Calu3 (cell line): ENCODE measurements at regions not wholly inside any gene's neighbourhood (a gene's known extent, or its start where the extent isn't known, plus 50 kb on each side); places are given as distances from the start of the nearest gene placed in this dataset.

Source experiments
- BruUV-seq: library from RNA; stranded (reverse); fragments of 400-500 nt; replicated peaks from 2 replicates; lab custom pipeline; 2021; lab: Mats Ljungman, UMichigan
- CTCF ChIA-PET: fragments of 300-600 bp; sonication (Branson Sonifier 250); formaldehyde crosslinking; loops from one replicate; lab custom pipeline; 2022; ENCODE audit warnings: antibody characterized with exemption; lab: Charles Lee
- DNase-seq: peaks from one replicate; pipeline ENCODE4 v3.0.0; 2022
- H3K27ac Mint-ChIP-seq: one replicate; pipeline ENCODE4 v1.8.0; 2022; ENCODE audit warnings: mixed read lengths; ENCODE audit not compliant: unreplicated experiment
- H3K27me3 Mint-ChIP-seq: one replicate; pipeline ENCODE4 v1.8.0; 2022; ENCODE audit warnings: mixed read lengths; ENCODE audit not compliant: unreplicated experiment
- H3K36me3 Mint-ChIP-seq: one replicate; pipeline ENCODE4 v1.8.0; 2022; ENCODE audit warnings: mild to moderate bottlenecking, moderate library complexity, mixed read lengths; ENCODE audit not compliant: insufficient read depth, unreplicated experiment
- H3K4me1 Mint-ChIP-seq: one replicate; pipeline ENCODE4 v1.8.0; 2022; ENCODE audit warnings: mild to moderate bottlenecking, low read depth, mixed read lengths; ENCODE audit not compliant: unreplicated experiment
- H3K4me3 Mint-ChIP-seq: one replicate; pipeline ENCODE4 v1.8.0; 2022; ENCODE audit warnings: mild to moderate bottlenecking, low read depth, moderate library complexity, mixed read lengths; ENCODE audit not compliant: unreplicated experiment
- H3K9me3 Mint-ChIP-seq: one replicate; pipeline ENCODE4 v1.8.0; 2022; ENCODE audit warnings: low read depth, mixed read lengths; ENCODE audit not compliant: unreplicated experiment
- CTCF ChIP-seq: fragments of 200-600 bp; IDR thresholded peaks from one replicate; pipeline ENCODE4 v1.8.0; 2022; ENCODE audit warnings: antibody characterized with exemption; ENCODE audit not compliant: unreplicated experiment
- intact Hi-C: fragments of 100-400 bp; cut with micrococcal nuclease; formaldehyde crosslinking; loops from one replicate; pipeline ENCODE4 v1.10.0; 2022; ENCODE audit not compliant: unreplicated experiment

GRCh38 chr16:79272141-79272577, 328.4 kb downstream of the MAF start:
- Mint-ChIP-seq H3K36me3 (no peaks in the 10 kb centered on the region), H3K4me1 (no peaks in the 10 kb centered on the region), H3K9me3 (no peaks in the 10 kb centered on the region), H3K27ac (no peak overlapping the region), H3K4me3 (no peak overlapping the region), H3K27me3 (peaks cover 8% of the 10 kb centered on the region)
- CTCF ChIA-PET = no interaction called here
- BruUV-seq = no TSS peak
- no peak for DNase-seq
- TF ChIP-seq CTCF = no peak
- intact Hi-C loops = no loop called here

DNA sequence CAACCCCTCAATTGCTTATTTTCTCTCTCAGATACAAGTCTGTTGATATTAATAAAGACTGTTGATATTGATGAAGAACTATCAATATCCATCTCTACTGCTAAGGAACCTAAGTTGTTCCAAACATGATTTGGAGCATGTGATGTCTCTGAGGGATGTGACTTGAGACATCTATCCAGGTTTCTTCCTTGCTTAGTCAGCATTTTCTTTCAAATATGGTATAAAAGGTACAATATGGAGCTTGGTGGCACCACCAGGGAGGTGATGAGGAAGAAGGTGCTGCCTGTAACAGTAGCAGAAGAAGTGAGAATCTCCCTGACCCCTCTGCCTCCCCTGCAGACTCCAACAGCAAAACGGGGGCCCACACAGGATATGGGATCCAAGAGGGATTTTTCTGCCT, 329.0 kb downstream of the MAF start:
- Mint-ChIP-seq H3K36me3 (no peaks in the 10 kb centered on the region), H3K27ac (no peak overlapping the region), H3K4me3 (no peak overlapping the region), H3K9me3 (peaks cover 2% of the 10 kb centered on the region), H3K4me1 (no peaks in the 10 kb centered on the region), H3K27me3 (peaks cover 8% of the 10 kb centered on the region)
- BruUV-seq = no TSS peak
- DNase-seq = no peak
- intact Hi-C loops = no loop called here
- no peak for TF ChIP-seq CTCF
- CTCF ChIA-PET = no interaction called here

DNA sequence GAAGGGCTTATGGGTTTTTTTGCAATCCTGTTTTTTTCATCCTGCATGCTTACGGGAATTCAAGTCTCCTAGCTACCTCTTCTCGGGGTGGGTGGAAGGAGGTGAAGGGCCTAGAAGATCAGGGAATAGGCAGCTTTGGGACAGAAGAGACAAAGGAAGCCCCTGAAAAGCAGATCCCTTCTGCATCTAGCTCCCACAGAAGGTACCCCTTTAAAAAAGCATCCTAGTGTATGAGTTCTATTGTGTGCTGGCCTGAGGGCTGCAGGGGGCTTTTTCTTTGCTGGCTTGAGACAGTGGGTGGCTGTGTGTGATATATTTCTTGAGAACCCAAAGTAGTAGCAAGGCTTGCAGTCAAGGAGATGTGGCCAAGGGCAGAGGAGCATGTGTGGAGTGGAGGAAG, 330.5 kb downstream of the MAF start:
- Mint-ChIP-seq H3K27me3 (peaks cover 19% of the 10 kb centered on the region), H3K27ac (no peak overlapping the region), H3K36me3 (no peaks in the 10 kb centered on the region), H3K4me3 (no peak overlapping the region), H3K9me3 (peaks cover 3% of the 10 kb centered on the region), H3K4me1 (no peaks in the 10 kb centered on the region)
- intact Hi-C loops = no loop called here
- CTCF ChIA-PET = interaction anchor here (0.8 kb wide), 1 partner anchor 9 kb away, joined by 3 read pairs; no protein-coding TSS in a partner anchor
- TF ChIP-seq CTCF = no peak
- no peak for DNase-seq
- BruUV-seq = no TSS peak

DNA sequence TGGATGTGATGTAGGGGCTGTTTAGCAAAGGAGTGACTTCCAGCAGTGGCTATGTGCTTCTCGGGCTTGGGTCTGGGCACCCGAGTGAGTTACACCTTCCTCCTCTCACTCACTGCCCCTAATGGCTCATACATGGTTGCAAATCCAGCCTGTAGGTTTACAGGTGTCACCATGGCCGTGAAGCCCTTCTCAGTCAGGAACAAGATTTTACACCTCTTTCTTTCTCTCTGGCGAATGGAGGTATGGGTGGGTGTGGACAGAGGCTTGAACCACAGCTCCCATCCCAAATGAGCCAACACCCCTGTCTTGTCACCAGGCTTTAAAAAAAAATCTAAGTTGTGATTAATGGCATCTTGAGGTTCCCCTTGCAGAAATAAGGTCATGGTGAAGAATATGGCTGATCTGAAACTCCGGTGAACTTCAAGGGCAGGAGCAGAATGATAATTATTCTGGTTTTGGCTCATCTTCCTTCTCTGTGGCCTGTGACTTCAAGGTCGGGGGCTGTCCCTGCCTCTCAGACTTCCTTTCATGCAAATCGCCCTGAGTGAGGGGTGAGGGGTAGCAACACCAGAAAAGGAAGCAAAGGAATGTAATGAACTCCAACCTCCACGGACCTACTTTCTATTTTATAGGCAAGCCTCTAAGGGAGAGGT, 331.2 kb downstream of the MAF start:
- CTCF ChIA-PET = interaction anchor here (0.8 kb wide), 1 partner anchor 9 kb away, joined by 3 read pairs; no protein-coding TSS in a partner anchor
- Mint-ChIP-seq H3K36me3 (no peaks in the 10 kb centered on the region), H3K4me3 (no peak overlapping the region), H3K27ac (no peak overlapping the region), H3K27me3 (peaks cover 23% of the 10 kb centered on the region), H3K4me1 (no peaks in the 10 kb centered on the region), H3K9me3 (peaks cover 3% of the 10 kb centered on the region)
- DNase-seq = no peak
- BruUV-seq = no TSS peak
- no peak for TF ChIP-seq CTCF
- intact Hi-C loops = no loop called here
